IPS-15b (cell line): ENCODE measurements at regions not wholly inside any gene's neighbourhood (a gene's known extent, or its start where the extent isn't known, plus 50 kb on each side); places are given as distances from the start of the nearest gene placed in this dataset.
"Not testable (repeated sequence)": the region's sequence is repeated elsewhere in the genome, so short reads cannot be mapped to it uniquely, and the experiment has no call there.

Source experiments
- H3K27me3 ChIP-seq: one replicate; pipeline ENCODE4 v1.6.1; 2013; ENCODE audit warnings: low read length; ENCODE audit not compliant: control insufficient read depth, insufficient read depth
- H3K36me3 ChIP-seq: one replicate; pipeline ENCODE4 v1.6.1; 2013; ENCODE audit warnings: low read length; ENCODE audit not compliant: control insufficient read depth, insufficient read depth
- H3K4me1 ChIP-seq: one replicate; pipeline ENCODE4 v1.6.1; 2013; ENCODE audit warnings: mild to moderate bottlenecking, low read length; ENCODE audit not compliant: control insufficient read depth, insufficient read depth
- H3K4me3 ChIP-seq: one replicate; pipeline ENCODE4 v1.5.1; 2013; ENCODE audit warnings: low read depth, low read length
- H3K9ac ChIP-seq: one replicate; pipeline ENCODE4 v1.6.1; 2013; ENCODE audit warnings: low read depth, mild to moderate bottlenecking, low read length
- H3K9me3 ChIP-seq: one replicate; pipeline ENCODE4 v1.6.1; 2013; ENCODE audit warnings: mild to moderate bottlenecking, low read length; ENCODE audit not compliant: control insufficient read depth, insufficient read depth

GRCh38 chr10:6990891-6991290 is 410.8 kb upstream of the PRKCQ start:
- Histone ChIP-seq H3K4me1 (no peaks in the 10 kb centered on the region), H3K27me3 (no peaks in the 10 kb centered on the region), H3K4me3 (no peak overlapping the region), H3K36me3 (no peaks in the 10 kb centered on the region), H3K9me3 (no peaks in the 10 kb centered on the region), H3K9ac (no peak overlapping the region)

DNA sequence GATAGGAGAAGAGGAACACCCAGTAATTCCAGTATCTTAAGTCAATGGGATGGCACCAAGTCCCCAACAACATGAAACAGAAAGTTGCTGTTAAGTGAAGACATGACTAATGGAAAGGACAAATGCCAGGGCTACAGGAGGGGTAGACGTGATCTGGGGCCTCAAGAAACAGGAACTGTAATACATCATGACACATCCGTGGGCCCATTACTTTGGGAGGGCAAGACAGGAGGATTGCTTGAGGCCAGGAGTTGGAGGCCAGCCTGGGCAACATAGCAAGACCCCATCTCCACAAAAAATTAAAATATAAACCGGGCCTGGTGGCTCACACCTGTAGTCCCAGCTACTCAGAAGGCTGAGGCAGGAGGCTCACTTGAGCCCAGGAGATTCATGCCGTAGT is 408.6 kb upstream of the PRKCQ start:
- Histone ChIP-seq H3K27me3 (no peaks in the 10 kb centered on the region), H3K9ac (no peak overlapping the region), H3K36me3 (no peaks in the 10 kb centered on the region), H3K9me3 (no peaks in the 10 kb centered on the region), H3K4me3 (no peak overlapping the region), H3K4me1 (no peaks in the 10 kb centered on the region)

DNA sequence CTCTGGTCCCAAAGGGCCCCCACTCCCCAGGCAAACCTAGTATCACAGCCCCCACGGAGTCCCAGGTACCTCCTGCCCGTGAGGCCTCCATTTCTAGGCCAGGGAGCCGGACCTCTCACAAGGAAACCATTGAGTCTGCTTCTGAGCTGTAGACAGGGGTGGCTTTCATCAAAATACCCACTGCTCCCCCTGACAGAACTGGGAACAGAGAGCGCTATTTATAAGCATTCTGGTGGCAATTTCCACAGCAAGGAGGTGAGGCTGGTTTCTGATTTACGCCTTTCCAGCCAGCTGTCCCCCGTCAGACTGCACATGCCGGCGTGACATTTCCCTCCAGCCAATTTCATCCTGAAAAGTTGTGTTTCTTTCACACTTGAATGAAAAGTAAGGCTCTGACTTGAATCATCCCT is 407.5 kb upstream of the PRKCQ start:
- H3K9ac ChIP-seq = no peak overlapping the region
- H3K36me3 ChIP-seq = no peaks in the 10 kb centered on the region
- H3K4me1 ChIP-seq = no peaks in the 10 kb centered on the region
- no peaks in the 10 kb centered on the region for H3K9me3 ChIP-seq
- no peak overlapping the region for H3K4me3 ChIP-seq
- no peaks in the 10 kb centered on the region for H3K27me3 ChIP-seq

DNA sequence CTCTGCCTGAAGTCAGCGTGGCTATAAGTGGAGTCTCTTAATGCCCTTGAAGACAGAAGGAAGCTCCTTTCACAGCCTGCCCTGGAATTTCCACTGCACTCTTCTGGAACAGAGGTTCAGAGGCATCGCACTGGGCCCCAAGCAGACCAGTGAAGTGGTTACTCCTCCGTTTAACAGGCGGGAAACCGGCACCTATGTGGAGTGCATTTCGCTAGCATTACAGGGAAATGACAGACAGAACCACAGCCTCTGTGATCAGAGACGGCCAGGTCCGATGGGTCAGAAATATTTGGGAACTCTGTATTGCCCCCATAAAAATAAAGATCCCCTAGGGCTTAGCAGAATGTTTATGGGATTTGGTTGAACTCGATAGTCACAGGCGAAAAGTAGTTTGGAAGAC is 406.9 kb upstream of the PRKCQ start:
- no peaks in the 10 kb centered on the region for H3K9me3 ChIP-seq
- no peak overlapping the region for H3K4me3 ChIP-seq
- no peaks in the 10 kb centered on the region for H3K4me1 ChIP-seq
- H3K36me3 ChIP-seq = no peaks in the 10 kb centered on the region
- no peak overlapping the region for H3K9ac ChIP-seq
- H3K27me3 ChIP-seq = no peaks in the 10 kb centered on the region

DNA sequence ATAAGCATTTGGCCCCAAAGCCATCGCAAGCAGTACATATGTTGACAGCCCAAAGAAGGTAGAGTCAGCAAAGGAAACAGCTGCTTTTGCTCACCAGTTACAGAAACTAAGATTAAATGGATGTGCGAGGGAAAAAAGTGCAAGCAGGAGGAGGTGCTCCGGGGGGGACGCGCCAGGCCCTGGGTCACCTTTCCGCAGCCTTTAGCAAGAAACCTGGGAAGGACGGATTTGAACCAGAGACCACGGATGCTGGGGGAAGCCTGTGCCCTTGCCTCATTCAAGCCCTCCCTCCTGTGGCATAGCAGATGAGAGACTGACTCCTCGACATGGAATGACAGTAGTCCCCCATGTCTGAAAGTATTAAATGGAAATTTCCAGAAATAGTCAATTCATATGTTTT is 405.6 kb upstream of the PRKCQ start:
- H3K4me3 ChIP-seq = no peak overlapping the region
- H3K27me3 ChIP-seq = no peaks in the 10 kb centered on the region
- no peak overlapping the region for H3K9ac ChIP-seq
- no peaks in the 10 kb centered on the region for H3K9me3 ChIP-seq
- H3K4me1 ChIP-seq = no peaks in the 10 kb centered on the region
- H3K36me3 ChIP-seq = no peaks in the 10 kb centered on the region

- no peaks in the 10 kb centered on the region for H3K4me1 ChIP-seq
- H3K4me3 ChIP-seq = no peak overlapping the region
- H3K36me3 ChIP-seq = no peaks in the 10 kb centered on the region
- H3K9ac ChIP-seq = no peak overlapping the region
- no peaks in the 10 kb centered on the region for H3K27me3 ChIP-seq
- no peaks in the 10 kb centered on the region for H3K9me3 ChIP-seq
These were observed 404.9 kb upstream of the PRKCQ start for GRCh38 chr10:6984971-6985370.

DNA sequence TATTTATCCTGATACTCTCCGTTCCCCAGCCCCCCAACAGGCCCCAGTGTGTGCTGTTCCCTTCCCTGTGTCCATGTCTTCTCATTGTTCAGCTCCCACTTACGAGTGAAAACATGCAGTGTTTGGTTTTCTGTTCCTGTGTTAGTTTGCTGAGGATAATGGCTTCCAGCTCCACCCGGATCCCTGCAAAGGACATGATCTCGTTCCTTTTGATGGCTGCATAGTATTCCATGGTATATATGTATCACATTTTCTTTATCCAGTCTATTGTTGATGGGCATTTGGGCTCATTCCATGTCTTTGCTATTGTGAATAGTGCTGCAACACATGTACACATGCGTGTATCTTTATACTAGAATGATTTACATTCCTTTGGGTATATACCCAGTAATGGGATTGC is 403.9 kb upstream of the PRKCQ start:
- H3K4me3 ChIP-seq, H3K9me3 ChIP-seq, H3K4me1 ChIP-seq, H3K36me3 ChIP-seq, H3K9ac ChIP-seq, H3K27me3 ChIP-seq: not testable (repeated sequence)

DNA sequence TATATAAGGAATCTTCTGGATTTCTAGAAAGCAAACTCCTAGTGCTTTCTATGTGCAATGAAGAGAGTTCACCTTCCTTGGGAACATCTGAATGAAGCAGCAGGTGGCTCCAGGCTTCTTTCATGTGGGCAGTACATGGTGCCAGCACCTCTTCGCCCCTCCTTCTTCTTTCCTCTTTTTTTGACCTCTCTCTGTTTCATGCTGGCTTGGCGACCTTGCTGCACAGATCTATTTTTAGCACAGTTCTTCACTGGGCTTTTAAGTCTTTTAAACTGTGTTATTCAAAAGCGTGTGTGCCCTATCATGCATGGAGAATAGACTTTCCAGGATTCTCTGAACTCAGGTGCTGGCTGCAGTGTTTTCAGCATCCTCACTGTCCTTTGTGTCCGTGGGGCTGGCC is 400.3 kb upstream of the PRKCQ start:
- Histone ChIP-seq H3K4me1 (no peaks in the 10 kb centered on the region), H3K27me3 (no peaks in the 10 kb centered on the region), H3K4me3 (no peak overlapping the region), H3K9ac (no peak overlapping the region), H3K36me3 (no peaks in the 10 kb centered on the region), H3K9me3 (no peaks in the 10 kb centered on the region)

DNA sequence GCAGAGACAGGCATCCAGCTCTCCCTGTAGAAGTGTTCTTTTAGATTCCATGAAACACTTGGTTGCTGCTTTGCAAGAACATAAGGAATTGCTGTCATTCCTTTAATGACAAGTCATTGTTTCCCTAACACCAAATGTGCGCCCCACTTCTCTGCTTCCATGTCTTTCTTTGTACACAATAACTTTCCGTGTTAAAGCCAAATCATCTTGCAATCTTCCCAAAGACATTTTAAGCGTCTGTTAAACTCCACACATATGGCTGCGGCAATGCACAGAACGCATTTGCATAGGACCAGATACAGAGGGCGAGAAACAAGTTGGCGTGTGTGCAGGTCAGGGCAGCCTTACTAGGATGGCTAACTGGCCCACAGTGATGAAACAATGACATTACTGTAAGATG is 399.3 kb upstream of the PRKCQ start:
- no peaks in the 10 kb centered on the region for H3K4me1 ChIP-seq

DNA sequence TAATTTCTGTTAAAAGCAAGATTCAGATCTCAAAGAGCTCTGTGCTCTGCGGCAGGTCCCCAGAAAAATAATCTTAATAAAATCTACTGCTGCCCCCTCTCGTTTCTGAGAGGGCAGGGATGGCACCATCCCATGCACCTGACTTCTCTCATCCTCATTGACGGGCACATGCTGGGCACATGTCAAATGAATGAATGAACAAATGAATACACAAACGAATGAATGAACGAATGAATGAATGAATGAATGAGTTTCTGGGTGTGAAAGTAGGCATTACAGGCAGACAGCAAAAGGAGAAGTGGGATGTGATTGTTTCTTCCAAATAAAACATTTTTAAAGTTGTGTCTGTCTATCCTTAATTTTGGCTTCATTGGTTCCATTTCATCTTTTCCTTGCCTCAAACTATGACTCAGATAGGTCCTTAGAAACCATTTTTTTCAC is 398.1 kb upstream of the PRKCQ start:
- Histone ChIP-seq H3K36me3 (no peaks in the 10 kb centered on the region), H3K9ac (no peak overlapping the region), H3K4me3 (no peak overlapping the region), H3K4me1 (no peaks in the 10 kb centered on the region), H3K9me3 (no peaks in the 10 kb centered on the region), H3K27me3 (no peaks in the 10 kb centered on the region)

More for the DNA sequence above, 399.3 kb upstream of the PRKCQ start:
- H3K9me3 ChIP-seq = no peaks in the 10 kb centered on the region
- no peaks in the 10 kb centered on the region for H3K36me3 ChIP-seq
- H3K4me3 ChIP-seq = no peak overlapping the region
- no peaks in the 10 kb centered on the region for H3K27me3 ChIP-seq
- no peak overlapping the region for H3K9ac ChIP-seq

- Histone ChIP-seq H3K9ac (no peak overlapping the region), H3K4me1 (no peaks in the 10 kb centered on the region), H3K9me3 (no peaks in the 10 kb centered on the region), H3K27me3 (no peaks in the 10 kb centered on the region), H3K36me3 (no peaks in the 10 kb centered on the region), H3K4me3 (no peak overlapping the region)
These were observed 397.5 kb upstream of the PRKCQ start for GRCh38 chr10:6977398-6978186.

DNA sequence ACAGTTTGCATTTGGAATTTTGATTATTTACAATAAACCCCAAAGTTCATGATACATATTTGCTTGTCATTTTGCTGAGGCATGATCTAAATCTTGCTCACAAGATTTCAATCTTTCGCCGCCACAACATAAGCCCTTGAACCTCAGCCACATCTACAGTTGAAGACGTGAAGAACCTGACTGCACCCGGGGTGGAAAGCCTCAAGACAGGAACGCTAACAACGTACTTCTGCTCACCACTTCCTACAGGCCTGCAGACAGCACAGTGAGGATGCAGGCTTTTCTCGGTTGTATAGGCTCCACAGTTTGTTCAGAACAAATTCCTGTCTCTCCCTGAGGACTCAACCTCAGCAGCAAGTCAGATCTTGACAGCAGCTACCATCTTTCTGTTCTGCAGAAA is 393.8 kb upstream of the PRKCQ start:
- no peaks in the 10 kb centered on the region for H3K36me3 ChIP-seq
- H3K4me3 ChIP-seq = no peak overlapping the region
- no peaks in the 10 kb centered on the region for H3K9me3 ChIP-seq
- no peaks in the 10 kb centered on the region for H3K4me1 ChIP-seq
- H3K9ac ChIP-seq = no peak overlapping the region
- no peaks in the 10 kb centered on the region for H3K27me3 ChIP-seq
